Heart right ventricle (tissue), 16 donors: ENCODE measurements at regions not wholly inside any gene's neighbourhood (a gene's known extent, or its start where the extent isn't known, plus 50 kb on each side); places are given as distances from the start of the nearest gene placed in this dataset.

Experiments
- ATAC-seq, 8 donors: fragments of 200-7000 bp; cut with Tn5 transposase; one replicate each; pipeline ENCODE4 v1.9.1; 2020; ENCODE audit warnings: mild to moderate bottlenecking in 8 of 8, moderate library complexity in 8 of 8, moderate number of reproducible peaks in 1 of 8
- DNase-seq, 2 donors: peaks; one replicate each; pipeline ENCODE4 v3.0.0-alpha.2; 2020
- H3K27ac ChIP-seq, 10 donors: fragments of 200-600 bp; sonication (generic) in 2 of 10; one replicate each; pipeline versions ENCODE4 v1.5.0 to v1.8.0; 2020 to 2022; ENCODE audit warnings: mild to moderate bottlenecking in 3 of 10
- H3K27me3 ChIP-seq, 7 donors: fragments of 200-600 bp; one replicate each; pipeline ENCODE4 v1.8.0; 2021 to 2022; ENCODE audit warnings: mild to moderate bottlenecking in 2 of 7
- H3K36me3 ChIP-seq, 9 donors: fragments of 200-600 bp; sonication (generic) in 1 of 9; one replicate each; pipeline versions ENCODE4 v1.5.0 to v1.8.0; 2020 to 2022; ENCODE audit warnings: mild to moderate bottlenecking in 2 of 9
- H3K4me1 ChIP-seq, 9 donors: fragments of 200-600 bp; sonication (generic) in 1 of 9; one replicate each; pipeline versions ENCODE4 v1.5.0 to v1.8.0; 2020 to 2022; ENCODE audit warnings: mild to moderate bottlenecking in 4 of 9
- H3K4me3 ChIP-seq, 10 donors: fragments of 200-600 bp; sonication (generic) in 2 of 10; one replicate each; pipeline versions ENCODE4 v1.5.0 to v1.8.0; 2020 to 2022; ENCODE audit warnings: mild to moderate bottlenecking in 7 of 10, moderate library complexity in 2 of 10
- H3K9me3 ChIP-seq, 11 donors: fragments of 200-600 bp in 10 of 11; sonication (generic) in 2 of 11; one replicate each; pipeline versions ENCODE4 v1.5.0 to v1.8.0; 2013 to 2022; ENCODE audit warnings: mild to moderate bottlenecking in 2 of 11, control low read depth in 1 of 11, moderate library complexity in 1 of 11
- WGBS, 2 donors: extraction: QIAGEN DNeasy Blood & Tissue Kit; methylation state at CpG; one replicate each; pipeline ENCODE4 v1.1.7; 2013; ENCODE audit warnings: inconsistent platforms in 1 of 2; 5-methylcytosine and 5-hydroxymethylcytosine counted together
- intact Hi-C, 10 donors: fragments of 100-400 bp; cut with DNase I; formaldehyde crosslinking; loops; one replicate each; pipeline versions ENCODE4 v1.11.1 to v1.14.2; 2022
- TF ChIP-seq, protein P1 (sequence below), 9 donors: fragments of 200-600 bp; sonication (generic) in 2 of 9; IDR thresholded peaks; one replicate each; pipeline versions ENCODE4 v1.5.0 to v1.8.0; 2021 to 2022; ENCODE audit warnings: antibody characterized with exemption in 9 of 9, mild to moderate bottlenecking in 5 of 9, moderate library complexity in 1 of 9
- donor health status: Arrhythmogenic right ventricular cardiomyopathy.
- donor health status: ischemic (EF 13 %, LVEDD 7.1; RV severe dilation, severe dysfunction).
- donor health status: healthy with polysubstance abuse.
- donor health status: DM: no; HTN: yes; CAD: no.
- donor health status: DM: no; HTN: no; CAD: no.
- donor health status: ischemic (EF 25% LVEDD 6.9; RV normal size, moderate dysfunction).
- donor health status: ischemic (EF 25% LVEDD 5.7; RV mildly dilated, moderate dysfunction).
- donor health status: healthy.
- donor health status: DM: yes; HTN: yes; CAD: no.
- donor health status: Ischemic cardiomyopathy.
- donor health status: ischemic (EF 35%, LVEDD 5.7; RV mildly dilated, moderate dysfunction).
- donor health status: nonischemic (EF 11% LVEDD 7.7; RV severe dilation, severe dysfunction).
- donor health status: DM: yes; HTN: yes; CAD: no.
- donor health status: PGD.
- donor health status: ischemic (EF 29% LVEDD 5.4; RV normal size, mild dysfunction).
- donor health status: nonischemic (EF 23%, LVEDD 6.1; RV moderate dilation, normal function).

DNA sequence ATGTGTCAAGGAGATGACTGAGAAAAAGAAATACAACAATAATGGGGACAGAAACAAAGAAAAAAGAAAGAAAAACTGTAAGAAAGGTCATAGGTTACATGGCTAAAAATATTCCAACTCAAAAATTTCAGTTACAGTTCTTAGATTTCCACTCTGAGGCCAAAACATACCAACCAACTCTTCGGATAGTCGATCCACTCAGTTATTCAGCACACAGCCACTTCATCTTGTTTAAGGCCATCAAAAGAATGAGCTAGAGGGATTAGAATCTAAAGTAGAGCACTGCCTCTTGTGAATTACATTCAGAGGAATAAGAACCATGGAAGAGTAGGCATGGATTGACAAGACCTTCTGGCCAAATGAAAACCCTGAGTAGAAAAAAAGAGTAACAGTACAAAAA lies 277.0 kb downstream of the MRPL39 start:
- Histone ChIP-seq H3K4me1 (no peaks in the 10 kb centered on the region), H3K36me3 (no peaks in the 10 kb centered on the region), H3K27me3 (no peaks in the 10 kb centered on the region), H3K27ac (no peak overlapping the region), H3K4me3 (no peak overlapping the region), H3K9me3 (peaks cover 0 to 2% (median 0%) of the 10 kb centered on the region in 11 donors)
- TF ChIP-seq, protein P1, sequence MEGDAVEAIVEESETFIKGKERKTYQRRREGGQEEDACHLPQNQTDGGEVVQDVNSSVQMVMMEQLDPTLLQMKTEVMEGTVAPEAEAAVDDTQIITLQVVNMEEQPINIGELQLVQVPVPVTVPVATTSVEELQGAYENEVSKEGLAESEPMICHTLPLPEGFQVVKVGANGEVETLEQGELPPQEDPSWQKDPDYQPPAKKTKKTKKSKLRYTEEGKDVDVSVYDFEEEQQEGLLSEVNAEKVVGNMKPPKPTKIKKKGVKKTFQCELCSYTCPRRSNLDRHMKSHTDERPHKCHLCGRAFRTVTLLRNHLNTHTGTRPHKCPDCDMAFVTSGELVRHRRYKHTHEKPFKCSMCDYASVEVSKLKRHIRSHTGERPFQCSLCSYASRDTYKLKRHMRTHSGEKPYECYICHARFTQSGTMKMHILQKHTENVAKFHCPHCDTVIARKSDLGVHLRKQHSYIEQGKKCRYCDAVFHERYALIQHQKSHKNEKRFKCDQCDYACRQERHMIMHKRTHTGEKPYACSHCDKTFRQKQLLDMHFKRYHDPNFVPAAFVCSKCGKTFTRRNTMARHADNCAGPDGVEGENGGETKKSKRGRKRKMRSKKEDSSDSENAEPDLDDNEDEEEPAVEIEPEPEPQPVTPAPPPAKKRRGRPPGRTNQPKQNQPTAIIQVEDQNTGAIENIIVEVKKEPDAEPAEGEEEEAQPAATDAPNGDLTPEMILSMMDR (IDR thresholded peaks at IDR 0.05), result no peak
- intact Hi-C loops, result no loop called here
- DNase-seq, result no peak
- 59 to 83% methylated on average over 2 of the region's 2 CpGs for WGBS, 2 donors
- ATAC-seq, result no peak

GRCh38 chr21:25329227-25329825 lies 278.0 kb downstream of the MRPL39 start:
- WGBS, 2 donors, result 40 to 50% methylated on average over 2 of the region's 2 CpGs
- no peak overlapping the region for H3K4me3 ChIP-seq
- H3K36me3 ChIP-seq, result no peaks in the 10 kb centered on the region
- intact Hi-C loops, result no loop called here
- TF ChIP-seq, protein P1 (IDR thresholded peaks at IDR 0.05), result no peak
- no peak for ATAC-seq
- H3K4me1 ChIP-seq, result no peaks in the 10 kb centered on the region
- no peaks in the 10 kb centered on the region for H3K27me3 ChIP-seq
- no peaks in the 10 kb centered on the region for H3K9me3 ChIP-seq
- no peak for DNase-seq
- H3K27ac ChIP-seq, result no peak overlapping the region

- Histone ChIP-seq H3K4me3 (no peak overlapping the region), H3K27ac (no peak overlapping the region), H3K36me3 (no peaks in the 10 kb centered on the region), H3K9me3 (no peaks in the 10 kb centered on the region), H3K27me3 (no peaks in the 10 kb centered on the region), H3K4me1 (no peaks in the 10 kb centered on the region)
- intact Hi-C loops, result no loop called here
- DNase-seq, result no peak
- ATAC-seq, result no peak
- TF ChIP-seq, protein P1 (IDR thresholded peaks at IDR 0.05), result no peak
- 12 to 32% methylated on average over 1 of the region's 1 CpG for WGBS, 2 donors
Observed at GRCh38 chr21:25328736-25329135, 278.5 kb downstream of the MRPL39 start.

DNA sequence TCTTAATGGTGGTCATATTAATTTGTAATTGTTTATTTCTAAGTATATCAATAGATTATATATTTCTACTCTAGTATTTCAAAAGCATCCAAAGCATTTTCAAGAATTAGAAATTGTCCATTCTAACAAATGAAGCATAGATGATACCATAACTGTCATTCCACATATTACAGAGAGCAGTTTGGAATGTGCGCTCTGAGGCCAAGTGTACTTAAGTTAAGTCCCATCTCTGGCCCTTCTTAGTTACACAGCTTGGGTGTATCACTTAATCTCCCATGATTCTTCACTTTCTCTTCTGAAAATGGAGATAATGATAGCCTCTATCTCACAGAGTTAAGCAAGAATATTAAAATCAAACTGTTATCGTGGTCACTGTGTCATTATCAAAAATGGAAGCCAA lies 281.1 kb downstream of the MRPL39 start:
- Histone ChIP-seq H3K27ac (no peak overlapping the region), H3K4me3 (no peak overlapping the region), H3K27me3 (no peaks in the 10 kb centered on the region), H3K9me3 (no peaks in the 10 kb centered on the region), H3K4me1 (no peaks in the 10 kb centered on the region), H3K36me3 (no peaks in the 10 kb centered on the region)
- WGBS, 2 donors, result 79 to 80% methylated on average over 2 of the region's 2 CpGs
- DNase-seq (no peak), ATAC-seq (no peak)
- intact Hi-C loops, result no loop called here
- TF ChIP-seq, protein P1 (IDR thresholded peaks at IDR 0.05), result no peak
